Adrenal gland (tissue), 5 donors: ENCODE measurements at regions not wholly inside any gene's neighbourhood (a gene's known extent, or its start where the extent isn't known, plus 50 kb on each side); places are given as distances from the start of the nearest gene placed in this dataset.

Experiments
- CTCF ChIP-seq, 6 experiments: fragments of 450-650 bp in 4 of 6; fragments of 200-600 bp in 2 of 6; sonication (generic) in 1 of 6; IDR thresholded peaks; 1 replicate in 5 of 6; 2 replicates in 1 of 6; pipeline versions ENCODE4 v1.5.1 to v1.8.0; 2016 to 2021; ENCODE audit warnings: antibody characterized with exemption in 6 of 6, mild to moderate bottlenecking in 2 of 6, moderate library complexity in 1 of 6
- POLR2A ChIP-seq, 2 donors: fragments of 450-650 bp; IDR thresholded peaks; one replicate each; pipeline ENCODE4 v1.6.1; 2017; ENCODE audit warnings: antibody characterized with exemption in 2 of 2, mild to moderate bottlenecking in 2 of 2, moderate library complexity in 1 of 2
- donor health status: DM: no; HTN: no; CAD: no.

- TF ChIP-seq CTCF (IDR thresholded peaks at IDR 0.05) (no peak), POLR2A (IDR thresholded peaks at IDR 0.05) (no peak)
These were observed 86.8 kb upstream of the TEAD1 start for GRCh38 chr11:12587333-12587991.
